Bronchial epithelial cell (primary cell): ENCODE measurements at regions not wholly inside any gene's neighbourhood (a gene's known extent, or its start where the extent isn't known, plus 50 kb on each side); places are given as distances from the start of the nearest gene placed in this dataset.
"Not testable (repeated sequence)": the region's sequence is repeated elsewhere in the genome, so short reads cannot be mapped to it uniquely, and the experiment has no call there.

Experiments used
- DNase-seq: peaks from one replicate; pipeline ENCODE4 v3.0.0-alpha.2; 2010; ENCODE audit warnings: low read depth
- FAIRE-seq: peaks from 2 replicates; lab custom pipeline; 2011; peaks lifted over from hg19 to GRCh38; lab: Jason Lieb, UNC
- H3K27me3 ChIP-seq: 2 replicates; pipeline ENCODE4 v1.5.1; 2011; ENCODE audit warnings: low read length; ENCODE audit not compliant: control insufficient read depth, insufficient read depth
- H3K36me3 ChIP-seq: 2 replicates; pipeline ENCODE4 v1.5.1; 2011; ENCODE audit warnings: low read length; ENCODE audit not compliant: control insufficient read depth, insufficient read depth
- H3K4me3 ChIP-seq: 2 replicates; pipeline ENCODE4 v1.5.1; 2011; ENCODE audit warnings: mild to moderate bottlenecking, low read depth, low read length, control low read depth
- CTCF ChIP-seq: IDR thresholded peaks from 2 replicates; pipeline ENCODE4 v1.5.1; 2011; ENCODE audit warnings: mild to moderate bottlenecking, moderate library complexity, low read length, control low read depth, inconsistent platforms; ENCODE audit not compliant: insufficient read depth, severe bottlenecking

- FAIRE-seq (no peak), DNase-seq (no peak)
- TF ChIP-seq CTCF: no peak
- H3K4me3 ChIP-seq: no peak overlapping the region
- no peaks in the 10 kb centered on the region for H3K27me3 ChIP-seq
- no peaks in the 10 kb centered on the region for H3K36me3 ChIP-seq
Measured at GRCh38 chr15:22257047-22258008, 177.0 kb downstream of the OR4M2 start.

GRCh38 chr15:22258009-22258397, 177.7 kb downstream of the OR4M2 start:
- no peaks in the 10 kb centered on the region for H3K36me3 ChIP-seq
- no peak overlapping the region for H3K4me3 ChIP-seq
- H3K27me3 ChIP-seq: no peaks in the 10 kb centered on the region
- FAIRE-seq (no peak), DNase-seq (no peak)
- TF ChIP-seq CTCF: no peak

GRCh38 chr15:22258398-22259150, 178.2 kb downstream of the OR4M2 start:
- Histone ChIP-seq H3K4me3 (no peak overlapping the region), H3K36me3 (no peaks in the 10 kb centered on the region), H3K27me3 (no peaks in the 10 kb centered on the region)
- FAIRE-seq: peak; percentile 47
- DNase-seq: no peak
- TF ChIP-seq CTCF: no peak

- H3K27me3 ChIP-seq, DNase-seq, H3K36me3 ChIP-seq, H3K4me3 ChIP-seq: not testable (repeated sequence)
- peak; percentile 85 for FAIRE-seq
Measured at GRCh38 chr15:22259151-22259750, 178.9 kb downstream of the OR4M2 start.

- DNase-seq: no peak
- H3K36me3 ChIP-seq: no peaks in the 10 kb centered on the region
- no peak for TF ChIP-seq CTCF
- no peaks in the 10 kb centered on the region for H3K27me3 ChIP-seq
- no peak overlapping the region for H3K4me3 ChIP-seq
- peak; percentile 98 for FAIRE-seq
Measured at GRCh38 chr15:22259881-22260421, 179.6 kb downstream of the OR4M2 start.
